Astrocyte (in vitro differentiated cells and primary cell): ENCODE measurements at regions not wholly inside any gene's neighbourhood (a gene's known extent, or its start where the extent isn't known, plus 50 kb on each side); places are given as distances from the start of the nearest gene placed in this dataset.
"Not testable (repeated sequence)": the region's sequence is repeated elsewhere in the genome, so short reads cannot be mapped to it uniquely, and the experiment has no call there.

ENCODE experiments used
- EZH2 ChIP-seq: IDR thresholded peaks from 2 replicates; pipeline ENCODE4 v1.6.1; 2012; ENCODE audit warnings: mild to moderate bottlenecking, low read length, inconsistent platforms; ENCODE audit not compliant: insufficient read depth
- TF ChIP-seq, protein P1 (sequence below): IDR thresholded peaks from 2 replicates; pipeline ENCODE4 v1.5.1; 2011; ENCODE audit warnings: low read depth, mild to moderate bottlenecking, inconsistent platforms, low read length, moderate library complexity; ENCODE audit not compliant: insufficient read depth

DNA sequence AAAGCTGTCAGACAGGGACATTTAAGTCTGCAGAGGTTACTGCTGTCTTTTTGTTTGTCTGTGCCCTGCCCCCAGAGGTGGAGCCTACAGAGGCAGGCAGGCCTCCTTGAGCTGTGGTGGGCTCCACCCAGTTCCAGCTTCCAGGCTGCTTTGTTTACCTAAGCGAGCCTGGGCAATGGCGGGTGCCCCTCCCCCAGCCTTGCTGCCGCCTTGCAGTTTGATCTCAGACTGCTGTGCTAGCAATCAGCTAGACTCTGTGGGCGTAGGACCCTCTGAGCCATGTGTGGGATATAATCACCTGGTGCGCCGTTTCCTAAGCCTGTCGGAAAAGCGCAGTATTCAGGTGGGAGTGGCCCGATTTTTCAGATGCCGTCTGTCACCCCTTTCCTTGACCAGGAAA, 66.7 kb upstream of the TMEM229A start:
- TF ChIP-seq, protein P1, sequence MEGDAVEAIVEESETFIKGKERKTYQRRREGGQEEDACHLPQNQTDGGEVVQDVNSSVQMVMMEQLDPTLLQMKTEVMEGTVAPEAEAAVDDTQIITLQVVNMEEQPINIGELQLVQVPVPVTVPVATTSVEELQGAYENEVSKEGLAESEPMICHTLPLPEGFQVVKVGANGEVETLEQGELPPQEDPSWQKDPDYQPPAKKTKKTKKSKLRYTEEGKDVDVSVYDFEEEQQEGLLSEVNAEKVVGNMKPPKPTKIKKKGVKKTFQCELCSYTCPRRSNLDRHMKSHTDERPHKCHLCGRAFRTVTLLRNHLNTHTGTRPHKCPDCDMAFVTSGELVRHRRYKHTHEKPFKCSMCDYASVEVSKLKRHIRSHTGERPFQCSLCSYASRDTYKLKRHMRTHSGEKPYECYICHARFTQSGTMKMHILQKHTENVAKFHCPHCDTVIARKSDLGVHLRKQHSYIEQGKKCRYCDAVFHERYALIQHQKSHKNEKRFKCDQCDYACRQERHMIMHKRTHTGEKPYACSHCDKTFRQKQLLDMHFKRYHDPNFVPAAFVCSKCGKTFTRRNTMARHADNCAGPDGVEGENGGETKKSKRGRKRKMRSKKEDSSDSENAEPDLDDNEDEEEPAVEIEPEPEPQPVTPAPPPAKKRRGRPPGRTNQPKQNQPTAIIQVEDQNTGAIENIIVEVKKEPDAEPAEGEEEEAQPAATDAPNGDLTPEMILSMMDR, result not testable (repeated sequence)
- TF ChIP-seq EZH2, result not testable (repeated sequence)
